ENCODE measurements at regions not wholly inside any gene's neighbourhood (a gene's known extent, or its start where the extent isn't known, plus 50 kb on each side); places are given as distances from the start of the nearest gene placed in this dataset.

DNA sequence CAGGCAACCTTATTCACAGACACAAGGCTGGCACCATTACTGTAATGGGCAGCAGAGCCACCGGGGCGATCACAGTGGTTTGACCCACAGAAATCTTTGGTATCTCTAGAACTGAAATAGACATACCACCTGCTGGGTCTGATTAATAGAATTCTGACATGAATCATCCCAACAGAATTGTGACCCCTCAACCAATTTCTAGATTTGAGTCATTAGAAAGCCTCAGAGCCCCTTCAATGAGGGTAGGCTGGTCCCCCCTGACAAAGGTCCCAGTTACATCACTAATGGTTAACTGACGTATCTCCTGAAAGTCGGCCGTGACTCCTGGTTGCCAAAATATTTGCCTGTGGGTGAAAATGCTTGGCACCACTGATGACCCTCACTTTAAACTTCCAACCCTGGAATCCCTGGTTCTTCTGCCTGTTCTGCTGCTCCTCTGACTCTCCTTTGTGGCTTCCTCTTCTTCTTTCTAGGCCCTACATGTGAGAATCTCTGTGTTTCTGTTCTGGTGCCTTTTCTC lies 124.9 kb upstream of the ARID1B start:
- 95% methylated on average over 5 of the region's 5 CpGs for WGBS
- no peak for DNase-seq (ENCODE audit: extremely low spot score)
- H3K27me3 ChIP-seq, result no peaks in the 10 kb centered on the region
- peaks cover 0 to 7% (median 3%) of the 10 kb centered on the region in 4 donors for H3K9me3 ChIP-seq
- TF ChIP-seq EP300 (IDR thresholded peaks at IDR 0.05), result no peak
- no peaks in the 10 kb centered on the region for H3K4me1 ChIP-seq
- no peak overlapping the region for H3K27ac ChIP-seq (replicated peaks in 1 of 4)
- intact Hi-C loops (cut with DNase I), result no loop called here
- H3K4me3 ChIP-seq, result no peak overlapping the region
- no peaks in the 10 kb centered on the region for H3K36me3 ChIP-seq

DNA sequence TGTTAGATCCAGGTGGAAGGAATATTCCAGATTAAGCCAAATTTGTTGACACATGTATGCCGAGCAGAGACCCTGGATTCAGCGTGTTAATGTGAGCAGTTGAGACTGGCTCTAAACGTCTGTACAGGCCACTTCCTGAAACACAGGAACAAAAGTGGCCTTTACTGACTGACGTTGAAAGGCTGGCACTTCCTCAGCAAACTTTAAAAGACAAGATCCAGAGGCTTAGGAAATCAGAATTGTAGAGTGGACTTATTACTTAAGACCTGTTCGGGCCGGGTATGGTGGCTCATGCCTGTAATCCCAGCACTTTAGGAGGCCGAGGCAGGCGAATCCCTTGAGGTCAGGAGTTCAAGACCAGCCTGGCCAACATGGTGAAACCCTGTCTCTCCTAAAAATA lies 125.7 kb upstream of the ARID1B start:
- 79% methylated on average over 8 of the region's 8 CpGs for WGBS

DNA sequence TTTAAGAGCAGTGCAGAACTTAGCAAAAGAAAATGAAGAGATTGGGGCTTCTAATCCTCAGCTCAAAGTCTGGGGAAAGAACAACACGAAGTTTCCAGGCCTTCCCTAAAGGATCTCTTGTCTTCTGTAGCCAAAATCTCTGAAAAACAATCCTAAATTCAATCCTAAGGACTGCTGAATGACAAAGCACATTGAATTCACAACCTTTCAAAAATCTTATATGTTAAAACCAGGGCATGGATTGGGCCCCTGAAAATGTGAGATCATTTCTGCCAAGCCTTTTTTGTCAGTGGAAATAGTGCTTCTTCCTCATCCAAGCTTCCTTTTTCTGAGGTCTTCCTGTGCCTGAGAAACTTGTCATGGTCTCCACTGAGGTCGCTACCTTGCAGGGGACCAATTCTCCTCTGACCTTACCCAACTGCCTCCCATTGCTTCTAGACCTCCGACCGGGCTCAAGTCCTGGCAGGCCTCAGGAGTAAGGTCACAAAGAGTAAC lies 126.2 kb upstream of the ARID1B start:
- no peak overlapping the region for H3K27ac ChIP-seq (replicated peaks in 1 of 4)
- 84% methylated on average over 4 of the region's 4 CpGs for WGBS
- H3K36me3 ChIP-seq, result no peaks in the 10 kb centered on the region
- H3K4me3 ChIP-seq, result no peak overlapping the region
- no peaks in the 10 kb centered on the region for H3K27me3 ChIP-seq
- intact Hi-C loops (cut with DNase I), result no loop called here
- no peak for TF ChIP-seq POLR2A (IDR thresholded peaks at IDR 0.05; ENCODE audit: low read depth)
- no peak for TF ChIP-seq POLR2AphosphoS5 (IDR thresholded peaks at IDR 0.05)
- TF ChIP-seq, protein P1, sequence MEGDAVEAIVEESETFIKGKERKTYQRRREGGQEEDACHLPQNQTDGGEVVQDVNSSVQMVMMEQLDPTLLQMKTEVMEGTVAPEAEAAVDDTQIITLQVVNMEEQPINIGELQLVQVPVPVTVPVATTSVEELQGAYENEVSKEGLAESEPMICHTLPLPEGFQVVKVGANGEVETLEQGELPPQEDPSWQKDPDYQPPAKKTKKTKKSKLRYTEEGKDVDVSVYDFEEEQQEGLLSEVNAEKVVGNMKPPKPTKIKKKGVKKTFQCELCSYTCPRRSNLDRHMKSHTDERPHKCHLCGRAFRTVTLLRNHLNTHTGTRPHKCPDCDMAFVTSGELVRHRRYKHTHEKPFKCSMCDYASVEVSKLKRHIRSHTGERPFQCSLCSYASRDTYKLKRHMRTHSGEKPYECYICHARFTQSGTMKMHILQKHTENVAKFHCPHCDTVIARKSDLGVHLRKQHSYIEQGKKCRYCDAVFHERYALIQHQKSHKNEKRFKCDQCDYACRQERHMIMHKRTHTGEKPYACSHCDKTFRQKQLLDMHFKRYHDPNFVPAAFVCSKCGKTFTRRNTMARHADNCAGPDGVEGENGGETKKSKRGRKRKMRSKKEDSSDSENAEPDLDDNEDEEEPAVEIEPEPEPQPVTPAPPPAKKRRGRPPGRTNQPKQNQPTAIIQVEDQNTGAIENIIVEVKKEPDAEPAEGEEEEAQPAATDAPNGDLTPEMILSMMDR (IDR thresholded peaks at IDR 0.05), result no peak
- TF ChIP-seq EP300 (IDR thresholded peaks at IDR 0.05), result no peak
- no peaks in the 10 kb centered on the region for H3K4me1 ChIP-seq
- peaks cover 0 to 7% (median 3%) of the 10 kb centered on the region in 4 donors for H3K9me3 ChIP-seq
- DNase-seq (ENCODE audit: extremely low spot score), result peak; percentile 50

More for the DNA sequence above, 125.7 kb upstream of the ARID1B start:
- peak; percentile 83 for DNase-seq (ENCODE audit: extremely low spot score)
- H3K27ac ChIP-seq (replicated peaks in 1 of 4), result no peak overlapping the region
- H3K4me3 ChIP-seq, result no peak overlapping the region
- H3K9me3 ChIP-seq, result peaks cover 0 to 7% (median 3%) of the 10 kb centered on the region in 4 donors
- no peaks in the 10 kb centered on the region for H3K4me1 ChIP-seq
- intact Hi-C loops (cut with DNase I), result no loop called here
- H3K36me3 ChIP-seq, result no peaks in the 10 kb centered on the region
- no peaks in the 10 kb centered on the region for H3K27me3 ChIP-seq
- TF ChIP-seq POLR2A (IDR thresholded peaks at IDR 0.05; ENCODE audit: low read depth) (no peak), EP300 (IDR thresholded peaks at IDR 0.05) (no peak), POLR2AphosphoS5 (IDR thresholded peaks at IDR 0.05) (no peak)
- TF ChIP-seq, protein P1 (IDR thresholded peaks at IDR 0.05), result no peak

DNA sequence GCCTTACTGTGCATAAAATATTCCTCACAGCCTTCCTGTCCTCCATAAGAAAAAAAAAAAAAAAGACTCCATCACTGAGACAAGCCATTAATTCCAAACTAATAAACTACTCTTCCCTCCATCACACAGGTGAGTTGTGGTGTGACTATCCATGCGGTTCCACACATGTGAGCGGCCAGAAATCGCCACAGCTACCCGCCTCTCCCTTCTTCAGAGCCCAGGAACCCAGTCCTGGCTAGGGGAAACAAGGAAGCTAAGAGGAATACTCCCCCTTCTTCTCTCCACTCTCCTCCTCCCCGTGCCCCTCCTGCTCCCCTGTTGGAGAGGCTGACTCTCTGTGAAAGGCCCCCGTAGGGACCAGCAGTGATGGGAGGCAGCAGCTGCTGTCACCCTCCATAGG lies 128.6 kb upstream of the ARID1B start:
- WGBS, result 84% methylated on average over 6 of the region's 6 CpGs
- DNase-seq (ENCODE audit: extremely low spot score), result no peak
- intact Hi-C loops (cut with DNase I), result no loop called here
- no peak for TF ChIP-seq POLR2AphosphoS5 (IDR thresholded peaks at IDR 0.05)
- TF ChIP-seq, protein P1 (IDR thresholded peaks at IDR 0.05), result no peak
- TF ChIP-seq POLR2A (IDR thresholded peaks at IDR 0.05; ENCODE audit: low read depth), result no peak
- TF ChIP-seq EP300 (IDR thresholded peaks at IDR 0.05), result no peak
- Histone ChIP-seq H3K4me3 (no peak overlapping the region), H3K27me3 (no peaks in the 10 kb centered on the region), H3K36me3 (no peaks in the 10 kb centered on the region), H3K4me1 (no peaks in the 10 kb centered on the region), H3K27ac (replicated peaks in 1 of 4) (no peak overlapping the region), H3K9me3 (peaks cover 0 to 7% (median 3%) of the 10 kb centered on the region in 4 donors)

DNA sequence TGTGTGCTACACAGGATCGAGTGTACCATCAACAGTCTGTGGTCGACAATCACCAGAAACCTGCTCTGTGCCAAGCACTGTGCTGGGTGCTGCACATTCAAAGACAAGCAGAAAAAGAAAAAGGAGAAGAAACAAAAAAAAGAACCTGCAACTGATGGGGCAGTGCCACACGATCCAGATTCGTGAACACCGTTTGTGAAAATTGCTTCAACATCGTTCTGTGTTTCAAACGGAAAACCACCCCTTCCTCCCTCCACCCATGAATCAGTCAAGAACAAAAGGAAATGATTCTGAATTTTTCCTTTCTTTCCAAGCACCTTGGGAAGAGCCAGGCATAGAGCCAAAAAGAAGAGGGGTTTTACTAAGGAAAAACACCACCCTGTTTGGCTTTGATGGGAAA lies 129.2 kb upstream of the ARID1B start:
- TF ChIP-seq POLR2A (IDR thresholded peaks at IDR 0.05; ENCODE audit: low read depth), result no peak
- Histone ChIP-seq H3K9me3 (peaks cover 0 to 7% (median 3%) of the 10 kb centered on the region in 4 donors), H3K27me3 (no peaks in the 10 kb centered on the region), H3K4me1 (no peaks in the 10 kb centered on the region), H3K4me3 (no peak overlapping the region), H3K36me3 (no peaks in the 10 kb centered on the region), H3K27ac (replicated peaks in 1 of 4) (no peak overlapping the region)
- intact Hi-C loops (cut with DNase I), result no loop called here
- WGBS, result 53% methylated on average over 7 of the region's 7 CpGs
- no peak for DNase-seq (ENCODE audit: extremely low spot score)

Data from esophagus muscularis mucosa (tissue), 4 donors.